H7 (cell line): ENCODE measurements at regions not wholly inside any gene's neighbourhood (a gene's known extent, or its start where the extent isn't known, plus 50 kb on each side); places are given as distances from the start of the nearest gene placed in this dataset.

Source experiments
- DNase-seq: peaks from one replicate; pipeline ENCODE4 v3.0.0; 2012
- H3K27me3 ChIP-seq: 2 replicates; pipeline ENCODE4 v1.6.0; 2011; ENCODE audit warnings: mild to moderate bottlenecking, low read length; ENCODE audit not compliant: control insufficient read depth, insufficient read depth
- H3K36me3 ChIP-seq: replicated peaks from 2 replicates; pipeline ENCODE4 v1.5.1; 2011; ENCODE audit warnings: low read length; ENCODE audit not compliant: control insufficient read depth, insufficient read depth
- H3K4me3 ChIP-seq: 2 replicates; pipeline ENCODE4 v1.5.1; 2011; ENCODE audit warnings: low read depth, mild to moderate bottlenecking, control low read depth, low read length, moderate library complexity; ENCODE audit not compliant: insufficient read depth

- H3K4me3 ChIP-seq = no peak overlapping the region
- no peak for DNase-seq
- no peaks in the 10 kb centered on the region for H3K27me3 ChIP-seq
- no peaks in the 10 kb centered on the region for H3K36me3 ChIP-seq
These were observed 836.5 kb upstream of the HTR2C start for GRCh38 chrX:113747274-113747973.

- H3K27me3 ChIP-seq = no peaks in the 10 kb centered on the region
- no peaks in the 10 kb centered on the region for H3K36me3 ChIP-seq
- no peak overlapping the region for H3K4me3 ChIP-seq
- DNase-seq = no peak
These were observed 840.8 kb upstream of the HTR2C start for GRCh38 chrX:113743069-113743468.

- no peak overlapping the region for H3K4me3 ChIP-seq
- no peaks in the 10 kb centered on the region for H3K27me3 ChIP-seq
- DNase-seq = peak; percentile 52
- H3K36me3 ChIP-seq = no peaks in the 10 kb centered on the region
These were observed 842.1 kb upstream of the HTR2C start for GRCh38 chrX:113741744-113742143.

GRCh38 chrX:113728937-113729336 lies 854.9 kb upstream of the HTR2C start:
- H3K36me3 ChIP-seq = no peaks in the 10 kb centered on the region
- H3K4me3 ChIP-seq = no peak overlapping the region
- no peaks in the 10 kb centered on the region for H3K27me3 ChIP-seq
- DNase-seq = no peak

GRCh38 chrX:113726898-113727297 lies 857.0 kb upstream of the HTR2C start:
- Histone ChIP-seq H3K4me3 (no peak overlapping the region), H3K36me3 (no peaks in the 10 kb centered on the region), H3K27me3 (no peaks in the 10 kb centered on the region)
- no peak for DNase-seq

- DNase-seq = no peak
- Histone ChIP-seq H3K36me3 (no peaks in the 10 kb centered on the region), H3K4me3 (no peak overlapping the region), H3K27me3 (no peaks in the 10 kb centered on the region)
These were observed 857.4 kb upstream of the HTR2C start for GRCh38 chrX:113726466-113726865.

GRCh38 chrX:113726009-113726408 lies 857.9 kb upstream of the HTR2C start:
- no peaks in the 10 kb centered on the region for H3K27me3 ChIP-seq

GRCh38 chrX:113699939-113700338 lies 859.3 kb upstream of the AMOT start:
- DNase-seq = no peak
- no peak overlapping the region for H3K4me3 ChIP-seq
- no peaks in the 10 kb centered on the region for H3K27me3 ChIP-seq
- H3K36me3 ChIP-seq = no peaks in the 10 kb centered on the region; the same call in 1 of the 2 replicates

More at GRCh38 chrX:113726009-113726408, 857.9 kb upstream of the HTR2C start:
- no peak overlapping the region for H3K4me3 ChIP-seq
- no peak for DNase-seq
- H3K36me3 ChIP-seq = no peaks in the 10 kb centered on the region

GRCh38 chrX:113675278-113675677 lies 834.6 kb upstream of the AMOT start:
- Histone ChIP-seq H3K36me3 (no peaks in the 10 kb centered on the region), H3K27me3 (no peaks in the 10 kb centered on the region), H3K4me3 (no peak overlapping the region)
- DNase-seq = no peak

GRCh38 chrX:113651306-113651705 lies 810.7 kb upstream of the AMOT start:
- Histone ChIP-seq H3K36me3 (no peaks in the 10 kb centered on the region), H3K27me3 (no peaks in the 10 kb centered on the region), H3K4me3 (no peak overlapping the region)
- no peak for DNase-seq

GRCh38 chrX:113644426-113644825 lies 803.8 kb upstream of the AMOT start:
- Histone ChIP-seq H3K27me3 (no peaks in the 10 kb centered on the region), H3K36me3 (no peaks in the 10 kb centered on the region), H3K4me3 (no peak overlapping the region)
- DNase-seq = no peak

- Histone ChIP-seq H3K27me3 (no peaks in the 10 kb centered on the region), H3K4me3 (no peak overlapping the region), H3K36me3 (no peaks in the 10 kb centered on the region)
- no peak for DNase-seq
These were observed 793.9 kb upstream of the AMOT start for GRCh38 chrX:113634565-113634964.

GRCh38 chrX:113629326-113629725 lies 788.7 kb upstream of the AMOT start:
- no peak for DNase-seq
- no peaks in the 10 kb centered on the region for H3K27me3 ChIP-seq
- no peak overlapping the region for H3K4me3 ChIP-seq
- no peaks in the 10 kb centered on the region for H3K36me3 ChIP-seq

GRCh38 chrX:113594123-113594841 lies 753.7 kb upstream of the AMOT start:
- no peak for DNase-seq
- H3K27me3 ChIP-seq = no peaks in the 10 kb centered on the region
- H3K36me3 ChIP-seq = no peaks in the 10 kb centered on the region
- H3K4me3 ChIP-seq = no peak overlapping the region

GRCh38 chrX:113586281-113586898 lies 745.8 kb upstream of the AMOT start:
- no peaks in the 10 kb centered on the region for H3K27me3 ChIP-seq
- H3K36me3 ChIP-seq = no peaks in the 10 kb centered on the region
- H3K4me3 ChIP-seq = no peak overlapping the region
- no peak for DNase-seq
